HG03521 (cell line): ENCODE measurements at regions not wholly inside any gene's neighbourhood (a gene's known extent, or its start where the extent isn't known, plus 50 kb on each side); places are given as distances from the start of the nearest gene placed in this dataset.

Experiments used
- ATAC-seq: cut with Tn5 transposase; IDR thresholded peaks from one replicate; pipeline ENCODE4 v1.9.1; 2021; ENCODE audit warnings: mild to moderate bottlenecking, moderate library complexity; ENCODE audit not compliant: unreplicated experiment

GRCh38 chr9:11457825-11458790 is 845.3 kb upstream of the PTPRD start:
- no peak for ATAC-seq

GRCh38 chr9:11469745-11470144 is 856.9 kb upstream of the PTPRD start:
- no peak for ATAC-seq

GRCh38 chr9:11471321-11471720 is 858.5 kb upstream of the PTPRD start:
- ATAC-seq, result no peak

GRCh38 chr9:11500780-11501179 is 888.0 kb upstream of the PTPRD start:
- no peak for ATAC-seq

- ATAC-seq, result no peak
Measured at GRCh38 chr9:11506980-11507379, 894.2 kb upstream of the PTPRD start.

GRCh38 chr9:11537566-11537965 is 924.8 kb upstream of the PTPRD start:
- no peak for ATAC-seq

GRCh38 chr9:11542781-11543180 is 930.0 kb upstream of the PTPRD start:
- no peak for ATAC-seq

GRCh38 chr9:11546231-11546630 is 933.4 kb upstream of the PTPRD start:
- no peak for ATAC-seq

GRCh38 chr9:11549311-11549794 is 936.6 kb upstream of the PTPRD start:
- ATAC-seq, result no peak

- no peak for ATAC-seq
Measured at GRCh38 chr9:11551106-11551505, 938.3 kb upstream of the PTPRD start.

GRCh38 chr9:11558043-11558442 is 945.2 kb upstream of the PTPRD start:
- ATAC-seq, result no peak

GRCh38 chr9:11559001-11559776 is 946.4 kb upstream of the PTPRD start:
- no peak for ATAC-seq

- no peak for ATAC-seq
Measured at GRCh38 chr9:11577522-11577921, 964.7 kb upstream of the PTPRD start.

GRCh38 chr9:11595756-11596155 is 983.0 kb upstream of the PTPRD start:
- ATAC-seq, result no peak

- no peak for ATAC-seq
Measured at GRCh38 chr9:11618241-11618805, 1005.5 kb upstream of the PTPRD start.

- ATAC-seq, result no peak
Measured at GRCh38 chr9:11632691-11633090, 1019.9 kb upstream of the PTPRD start.

- ATAC-seq, result no peak
Measured at GRCh38 chr9:11646831-11647230, 1034.0 kb upstream of the PTPRD start.

- ATAC-seq, result no peak
Measured at GRCh38 chr9:11653867-11654266, 1039.3 kb upstream of the TYRP1 start.

- ATAC-seq, result no peak
Measured at GRCh38 chr9:11663913-11664312, 1029.3 kb upstream of the TYRP1 start.

GRCh38 chr9:11676821-11677220 is 1016.4 kb upstream of the TYRP1 start:
- ATAC-seq, result no peak

GRCh38 chr9:11686733-11687132 is 1006.5 kb upstream of the TYRP1 start:
- no peak for ATAC-seq
